HG03108 (cell line): ENCODE measurements at regions not wholly inside any gene's neighbourhood (a gene's known extent, or its start where the extent isn't known, plus 50 kb on each side); places are given as distances from the start of the nearest gene placed in this dataset.

Experiments used
- ATAC-seq: cut with Tn5 transposase; IDR thresholded peaks from one replicate; pipeline ENCODE4 v1.9.1; 2021; ENCODE audit warnings: moderate library complexity; ENCODE audit not compliant: unreplicated experiment

GRCh38 chr4:181331214-181331613 lies 912.0 kb upstream of the TENM3 start:
- ATAC-seq, result no peak

GRCh38 chr4:181345931-181346330 lies 897.3 kb upstream of the TENM3 start:
- no peak for ATAC-seq

- ATAC-seq, result no peak
Observed at GRCh38 chr4:181350615-181351415, 892.4 kb upstream of the TENM3 start.

DNA sequence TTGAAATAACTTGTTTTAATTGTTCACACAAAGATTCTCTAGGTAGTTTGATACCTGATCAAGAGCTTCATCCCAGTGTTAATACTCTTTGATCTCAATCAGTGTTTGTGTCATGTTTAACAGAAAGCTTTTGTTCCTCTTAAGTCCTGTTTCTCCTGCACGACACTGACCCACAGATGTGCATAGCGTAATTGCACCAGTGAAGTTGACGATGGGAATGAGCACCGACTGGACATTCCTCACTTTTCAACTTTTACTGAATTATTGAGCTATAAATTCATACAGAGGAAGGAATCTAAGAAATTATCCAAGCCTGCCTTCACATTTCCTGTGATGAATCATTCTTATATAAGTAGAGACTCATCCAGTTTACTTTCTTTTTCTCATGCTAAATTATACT lies 878.7 kb upstream of the TENM3 start:
- no peak for ATAC-seq

GRCh38 chr4:181365671-181366070 lies 877.5 kb upstream of the TENM3 start:
- ATAC-seq, result no peak

DNA sequence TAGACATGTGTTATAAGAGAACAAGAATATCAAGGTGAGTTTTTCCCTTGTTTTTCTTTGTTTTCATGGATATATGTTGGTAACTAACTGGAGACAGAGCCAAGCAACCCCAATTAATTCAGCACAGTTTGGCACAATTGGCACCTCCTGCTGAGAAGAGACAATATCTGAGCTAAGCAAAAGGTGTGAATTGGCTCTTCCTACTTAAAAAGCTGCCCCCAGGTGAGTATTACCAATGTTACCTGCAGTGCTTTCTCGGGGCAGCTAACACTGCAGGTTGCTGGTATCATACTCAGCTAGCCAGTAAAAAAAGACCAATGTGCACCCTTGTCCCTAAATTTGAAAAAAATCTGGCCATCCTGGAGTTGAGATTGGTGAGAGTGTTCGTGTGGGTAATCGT lies 871.2 kb upstream of the TENM3 start:
- no peak for ATAC-seq

GRCh38 chr4:181376058-181376457 lies 867.1 kb upstream of the TENM3 start:
- ATAC-seq, result no peak

DNA sequence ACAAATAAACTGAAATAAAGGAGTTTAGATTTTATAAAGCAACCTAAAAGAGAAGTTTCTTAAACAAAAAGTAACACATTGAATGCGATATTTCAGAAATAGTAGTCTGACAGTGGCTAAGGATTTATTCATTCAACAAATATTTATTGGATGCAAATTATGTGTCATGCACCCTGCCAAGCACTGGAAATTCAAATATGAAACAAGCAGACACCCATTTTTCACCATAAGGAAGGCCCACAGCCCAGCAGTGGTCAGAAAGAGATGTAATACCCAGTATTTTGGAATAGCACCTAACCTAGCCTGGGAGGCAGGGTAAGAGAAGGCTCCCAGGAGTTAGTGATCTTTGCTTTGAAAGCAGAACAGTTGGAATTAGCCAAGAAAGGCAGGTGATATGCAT lies 855.1 kb upstream of the TENM3 start:
- no peak for ATAC-seq

DNA sequence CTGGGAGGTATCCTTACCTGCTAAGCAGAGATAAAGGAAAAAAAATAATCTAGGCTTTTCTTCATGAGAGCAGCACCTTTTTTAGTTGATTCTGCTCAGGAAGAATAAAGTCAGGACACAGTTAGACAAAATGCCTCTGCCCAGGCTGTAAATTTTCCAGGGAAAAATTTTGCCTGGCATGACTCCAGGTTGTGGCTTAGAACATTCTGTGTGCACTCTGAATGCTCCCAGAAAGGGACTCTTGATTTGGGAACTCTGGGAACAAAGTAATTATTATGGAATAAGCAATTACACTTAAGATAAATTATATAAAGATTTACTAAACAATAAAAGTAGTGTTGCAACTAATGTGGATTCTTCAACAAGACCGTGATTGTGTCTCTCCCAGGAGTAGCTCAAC lies 826.2 kb upstream of the TENM3 start:
- no peak for ATAC-seq

GRCh38 chr4:181418496-181418895 lies 824.7 kb upstream of the TENM3 start:
- ATAC-seq, result no peak

- ATAC-seq, result no peak
Observed at GRCh38 chr4:181420950-181421349, 822.3 kb upstream of the TENM3 start.

DNA sequence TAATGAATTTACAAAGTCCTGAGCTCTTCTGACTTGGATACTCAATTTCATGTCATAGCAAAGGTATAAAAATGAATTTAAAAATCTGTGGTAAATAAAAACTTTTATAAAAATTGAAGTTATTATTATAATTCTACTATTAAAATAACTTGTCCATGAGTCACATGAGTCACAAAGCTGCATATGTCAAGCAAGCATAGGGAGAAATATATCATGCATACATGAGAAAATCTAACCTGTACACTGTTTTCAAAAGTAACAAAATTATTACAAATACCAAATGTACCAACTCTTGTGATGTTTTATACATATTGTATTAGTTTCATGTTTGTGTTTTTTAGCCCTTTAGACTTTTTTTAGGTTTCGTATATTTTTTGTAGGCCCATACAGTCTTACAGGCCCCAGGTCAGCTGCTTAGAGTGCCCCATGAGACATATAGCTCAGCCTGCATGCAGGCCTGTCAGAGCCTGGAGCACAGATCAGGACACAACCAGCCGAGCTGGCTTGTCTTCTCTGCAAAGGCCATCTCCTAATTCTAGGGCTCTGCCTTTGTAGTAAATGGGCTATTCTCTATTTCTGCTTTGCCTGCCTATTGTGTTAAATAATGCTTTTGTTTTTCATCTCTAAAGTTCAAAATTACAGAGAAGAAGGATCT lies 818.7 kb upstream of the TENM3 start:
- no peak for ATAC-seq

DNA sequence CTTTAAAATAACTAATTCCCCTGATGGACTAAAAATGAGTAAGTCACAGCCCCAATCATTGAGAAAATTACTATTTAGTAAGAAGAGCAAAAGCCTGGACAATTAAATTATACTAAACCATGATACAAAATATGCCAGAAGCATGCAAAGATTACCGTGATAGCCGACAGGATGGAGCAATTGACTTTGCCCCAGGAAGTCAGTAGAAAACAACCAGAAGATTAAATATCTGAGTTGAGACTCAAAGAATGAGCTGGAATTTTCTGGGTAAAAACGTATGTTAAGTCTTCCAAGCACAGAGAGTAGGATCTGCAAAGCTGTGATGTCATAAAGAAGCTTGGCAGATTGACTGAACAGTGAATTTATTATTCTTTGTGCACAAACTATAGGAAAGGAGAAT lies 816.1 kb upstream of the TENM3 start:
- ATAC-seq, result no peak

GRCh38 chr4:181431006-181431405 lies 812.2 kb upstream of the TENM3 start:
- no peak for ATAC-seq

DNA sequence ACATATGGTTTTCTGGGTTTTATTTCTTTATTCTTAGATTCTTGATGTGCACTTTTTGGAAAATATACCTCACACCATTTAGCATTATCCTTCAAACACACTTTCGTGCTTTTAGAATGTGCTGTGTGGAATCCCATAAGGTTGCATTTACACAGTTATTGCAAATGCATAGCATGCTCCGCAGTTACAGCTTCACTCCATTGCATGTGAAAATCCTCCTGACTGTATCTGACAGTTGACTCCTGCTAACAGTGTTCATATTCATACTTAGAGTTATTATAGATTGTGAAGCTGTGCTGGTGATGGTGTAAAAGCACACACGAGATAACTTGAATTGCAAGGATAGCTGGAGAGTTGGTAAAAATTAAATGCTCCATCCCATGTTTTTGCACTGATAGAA lies 811.5 kb upstream of the TENM3 start:
- ATAC-seq, result no peak

DNA sequence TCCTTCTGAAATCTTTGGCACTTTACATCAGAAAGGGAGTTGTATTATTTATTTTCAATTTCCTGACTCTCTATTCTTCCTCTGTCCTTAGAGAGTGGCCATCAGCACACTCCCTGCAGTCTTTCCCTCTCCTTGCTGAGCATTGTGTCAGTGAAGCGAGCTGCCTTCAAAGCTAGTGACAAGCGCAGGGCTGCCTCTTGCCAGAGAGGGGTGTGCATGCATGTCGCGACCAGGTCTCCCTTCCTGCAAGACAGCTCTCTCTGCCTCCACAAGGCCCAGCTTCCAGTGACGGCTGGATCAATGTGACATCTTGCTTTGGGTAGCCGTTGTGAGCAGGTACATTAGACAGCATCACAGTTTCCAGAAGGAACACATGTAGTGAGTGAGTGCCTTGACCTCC lies 810.9 kb upstream of the TENM3 start:
- no peak for ATAC-seq

GRCh38 chr4:181437895-181438294 lies 805.3 kb upstream of the TENM3 start:
- no peak for ATAC-seq

DNA sequence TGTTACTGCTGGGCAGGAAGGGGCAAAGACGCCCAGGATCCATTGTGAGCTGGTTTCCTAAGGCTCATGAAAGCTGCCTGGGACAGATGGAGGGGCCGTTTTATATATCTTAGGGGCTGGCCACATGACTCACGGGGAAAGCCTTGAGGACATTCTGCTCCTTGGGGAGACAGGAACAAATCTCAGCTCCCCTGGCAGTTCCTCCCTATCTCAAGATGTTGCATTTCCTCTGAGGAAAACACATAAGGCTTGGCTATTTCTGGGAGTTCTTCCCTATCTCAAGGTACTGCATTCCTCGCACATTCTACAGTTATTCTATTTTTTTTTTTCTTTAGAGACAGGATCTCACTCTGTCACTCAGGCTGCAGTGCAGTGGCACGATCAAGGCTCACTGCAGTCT lies 804.6 kb upstream of the TENM3 start:
- ATAC-seq, result no peak

GRCh38 chr4:181443021-181443420 lies 800.2 kb upstream of the TENM3 start:
- no peak for ATAC-seq

GRCh38 chr4:181465826-181466225 lies 777.4 kb upstream of the TENM3 start:
- no peak for ATAC-seq

DNA sequence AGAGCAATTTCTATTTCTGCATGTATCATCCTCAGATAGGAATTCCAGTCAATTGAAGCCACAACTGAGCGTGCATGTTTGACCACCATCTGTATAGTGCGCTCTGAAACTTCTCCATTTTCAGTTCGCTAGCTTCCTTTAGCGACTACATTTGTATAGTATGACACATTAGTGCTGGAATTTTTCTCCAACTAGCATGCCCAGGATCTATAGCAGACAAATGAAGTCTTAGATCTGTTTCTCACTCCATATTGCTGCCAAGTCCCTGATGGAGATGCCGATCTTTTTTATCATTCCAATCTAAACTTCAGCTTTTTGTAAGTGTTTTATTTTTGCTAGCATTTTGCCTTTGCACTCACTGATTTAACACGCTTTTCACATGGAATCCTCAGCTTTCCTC lies 774.8 kb upstream of the TENM3 start:
- ATAC-seq, result no peak

GRCh38 chr4:181470306-181470705 lies 772.9 kb upstream of the TENM3 start:
- ATAC-seq, result no peak

GRCh38 chr4:181475359-181475758 lies 767.8 kb upstream of the TENM3 start:
- ATAC-seq, result no peak
